ENCODE measurements at regions not wholly inside any gene's neighbourhood (a gene's known extent, or its start where the extent isn't known, plus 50 kb on each side); places are given as distances from the start of the nearest gene placed in this dataset.

DNA sequence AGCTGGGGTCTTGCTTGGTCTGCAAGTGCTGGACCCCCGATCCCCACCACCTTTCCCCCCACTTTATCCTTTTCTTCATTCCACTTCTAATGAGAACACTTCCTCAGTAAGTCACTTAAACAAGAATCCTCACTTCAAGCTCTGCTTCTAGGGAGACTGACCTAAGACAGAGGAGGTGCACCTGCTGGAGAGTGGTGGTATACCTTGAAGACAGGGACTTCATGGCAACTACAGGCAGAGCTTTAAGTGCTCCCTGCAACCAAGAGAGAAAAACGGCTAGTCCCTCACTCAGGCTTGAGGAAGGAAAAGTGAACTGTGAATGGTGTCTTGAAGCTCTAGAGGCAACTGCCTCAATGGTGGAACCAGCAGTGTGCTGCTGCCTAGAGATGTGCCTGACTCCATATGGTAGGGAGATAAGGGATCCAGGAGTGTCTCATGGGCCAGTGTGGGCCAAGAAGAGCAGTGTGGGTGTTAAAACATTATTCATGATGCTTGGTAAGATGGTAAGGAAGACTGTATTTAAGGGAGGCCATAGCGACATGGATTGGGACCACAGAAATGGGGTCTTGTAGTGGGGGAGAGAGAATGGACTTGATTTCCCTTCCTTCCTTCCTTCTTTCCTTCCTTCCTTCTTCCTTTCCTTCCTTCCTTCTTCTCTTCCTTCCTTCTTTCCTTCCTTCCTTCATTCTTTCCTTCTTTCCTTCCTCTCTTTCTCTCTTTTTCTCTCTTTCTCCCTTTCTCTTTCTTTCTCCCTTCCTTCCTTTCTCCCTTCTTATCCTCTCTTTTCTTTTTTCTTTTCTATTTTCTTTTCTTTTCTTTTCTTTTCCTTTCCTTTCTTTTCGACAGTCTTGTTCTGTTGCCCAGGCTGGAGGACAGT is 96.2 kb upstream of the NAP1L1 start:
- TF ChIP-seq CTCF (IDR thresholded peaks at IDR 0.05) (no peak), POLR2A (IDR thresholded peaks at IDR 0.05) (no peak)
